Osteoblast (primary cell): ENCODE measurements at regions not wholly inside any gene's neighbourhood (a gene's known extent, or its start where the extent isn't known, plus 50 kb on each side); places are given as distances from the start of the nearest gene placed in this dataset.

Source experiments
- DNase-seq: peaks from one replicate; pipeline ENCODE4 v3.0.0; 2011; ENCODE audit warnings: low spot score, mixed read lengths; ENCODE audit not compliant: insufficient read length; ENCODE audit errors: missing footprints
- H2AFZ ChIP-seq: 2 replicates; pipeline ENCODE4 v1.6.0; 2011; ENCODE audit warnings: mild to moderate bottlenecking, low read length
- H3K27ac ChIP-seq: 2 replicates; pipeline ENCODE4 v1.5.1; 2011; ENCODE audit warnings: mild to moderate bottlenecking, low read depth, low read length, moderate library complexity
- H3K27me3 ChIP-seq: 2 replicates; pipeline ENCODE4 v1.6.0; 2012; ENCODE audit warnings: mild to moderate bottlenecking, control low read depth, inconsistent platforms, low read length, moderate library complexity; ENCODE audit not compliant: insufficient read depth
- H3K36me3 ChIP-seq: 2 replicates; pipeline ENCODE4 v1.5.1; 2011; ENCODE audit warnings: mild to moderate bottlenecking, low read length, control low read depth, moderate library complexity; ENCODE audit not compliant: insufficient read depth
- H3K4me1 ChIP-seq: 2 replicates; pipeline ENCODE4 v1.5.1; 2011; ENCODE audit warnings: mild to moderate bottlenecking, low read length, control low read depth, moderate library complexity; ENCODE audit not compliant: insufficient read depth
- H3K4me2 ChIP-seq: 2 replicates; pipeline ENCODE4 v1.6.0; 2011; ENCODE audit warnings: mild to moderate bottlenecking, low read length; ENCODE audit not compliant: insufficient read depth
- H3K4me3 ChIP-seq: fragments of 200-600 bp; sonication (generic); 3 replicates; pipeline ENCODE4 v1.5.1; 2012; ENCODE audit warnings: mild to moderate bottlenecking, low read length, inconsistent platforms; ENCODE audit not compliant: insufficient read depth
- H3K79me2 ChIP-seq: 2 replicates; pipeline ENCODE4 v1.6.0; 2012; ENCODE audit warnings: mild to moderate bottlenecking, low read length, control low read depth, inconsistent platforms; ENCODE audit not compliant: insufficient read depth
- H3K9me3 ChIP-seq: 2 replicates; pipeline ENCODE4 v1.5.1; 2011; ENCODE audit warnings: low read depth, low read length, control low read depth
- H4K20me1 ChIP-seq: 2 replicates; pipeline ENCODE4 v1.6.0; 2012; ENCODE audit warnings: mild to moderate bottlenecking, low read length, control low read depth; ENCODE audit not compliant: insufficient read depth
- TF ChIP-seq, protein P1 (sequence below): IDR thresholded peaks from 2 replicates; pipeline ENCODE4 v1.5.1; 2011; ENCODE audit warnings: mild to moderate bottlenecking, low read depth, low read length, moderate library complexity; ENCODE audit errors: extremely low read depth

DNA sequence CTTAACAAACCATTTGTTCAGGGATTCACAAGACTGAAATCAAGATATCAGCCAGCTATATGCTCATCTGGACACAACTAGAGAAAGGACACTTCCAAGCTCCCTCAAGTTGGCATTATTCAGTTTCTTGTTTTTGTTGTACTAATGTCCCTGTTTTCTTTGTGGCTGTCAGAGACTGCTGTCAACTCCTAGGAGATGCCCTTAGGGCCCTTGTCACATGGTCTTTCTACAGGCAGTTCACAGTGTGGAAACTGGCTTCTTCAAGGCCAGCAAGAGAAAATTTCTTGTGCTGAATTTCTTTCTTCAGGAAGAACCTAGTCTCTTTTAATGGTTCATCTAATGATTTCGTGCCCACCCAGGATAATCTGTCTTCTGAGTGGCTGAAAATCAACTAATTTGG is 677.2 kb upstream of the MAN1A1 start:
- Histone ChIP-seq H2AFZ (no peak overlapping the region), H3K4me3 (no peak overlapping the region)
- no peak for DNase-seq

DNA sequence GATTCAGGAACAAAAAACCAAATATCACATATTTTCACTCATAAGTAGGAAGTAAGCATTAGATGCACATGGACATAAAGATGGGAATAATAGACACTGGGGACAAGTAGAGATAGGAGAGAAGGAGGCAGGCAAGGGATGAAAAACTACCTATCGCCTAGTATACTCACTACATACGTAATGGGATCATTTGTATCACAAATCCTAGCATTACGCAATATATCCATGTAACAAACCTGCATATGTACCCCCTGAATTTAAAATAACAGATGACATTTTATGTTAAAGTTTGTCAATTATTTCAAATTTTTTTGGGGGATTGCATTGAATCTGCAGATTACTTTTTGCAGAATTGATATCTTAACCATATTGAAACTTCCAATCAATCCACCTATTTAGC is 660.5 kb upstream of the MAN1A1 start:
- H3K4me2 ChIP-seq, result no peak overlapping the region
- no peak overlapping the region for H3K4me3 ChIP-seq
- H3K9me3 ChIP-seq, result no peaks in the 10 kb centered on the region
- no peaks in the 10 kb centered on the region for H3K79me2 ChIP-seq
- H3K27ac ChIP-seq, result no peak overlapping the region
- no peaks in the 10 kb centered on the region for H3K4me1 ChIP-seq
- H3K27me3 ChIP-seq, result no peaks in the 10 kb centered on the region
- H3K36me3 ChIP-seq, result no peaks in the 10 kb centered on the region
- H4K20me1 ChIP-seq, result no peaks in the 10 kb centered on the region
- H2AFZ ChIP-seq, result no peak overlapping the region
- TF ChIP-seq, protein P1, sequence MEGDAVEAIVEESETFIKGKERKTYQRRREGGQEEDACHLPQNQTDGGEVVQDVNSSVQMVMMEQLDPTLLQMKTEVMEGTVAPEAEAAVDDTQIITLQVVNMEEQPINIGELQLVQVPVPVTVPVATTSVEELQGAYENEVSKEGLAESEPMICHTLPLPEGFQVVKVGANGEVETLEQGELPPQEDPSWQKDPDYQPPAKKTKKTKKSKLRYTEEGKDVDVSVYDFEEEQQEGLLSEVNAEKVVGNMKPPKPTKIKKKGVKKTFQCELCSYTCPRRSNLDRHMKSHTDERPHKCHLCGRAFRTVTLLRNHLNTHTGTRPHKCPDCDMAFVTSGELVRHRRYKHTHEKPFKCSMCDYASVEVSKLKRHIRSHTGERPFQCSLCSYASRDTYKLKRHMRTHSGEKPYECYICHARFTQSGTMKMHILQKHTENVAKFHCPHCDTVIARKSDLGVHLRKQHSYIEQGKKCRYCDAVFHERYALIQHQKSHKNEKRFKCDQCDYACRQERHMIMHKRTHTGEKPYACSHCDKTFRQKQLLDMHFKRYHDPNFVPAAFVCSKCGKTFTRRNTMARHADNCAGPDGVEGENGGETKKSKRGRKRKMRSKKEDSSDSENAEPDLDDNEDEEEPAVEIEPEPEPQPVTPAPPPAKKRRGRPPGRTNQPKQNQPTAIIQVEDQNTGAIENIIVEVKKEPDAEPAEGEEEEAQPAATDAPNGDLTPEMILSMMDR, result no peak
- no peak for DNase-seq

More for the DNA sequence above, 677.2 kb upstream of the MAN1A1 start:
- no peaks in the 10 kb centered on the region for H3K36me3 ChIP-seq
- H3K27me3 ChIP-seq, result no peaks in the 10 kb centered on the region
- TF ChIP-seq, protein P1, result no peak
- no peak overlapping the region for H3K4me2 ChIP-seq
- H3K4me1 ChIP-seq, result no peaks in the 10 kb centered on the region
- no peaks in the 10 kb centered on the region for H3K79me2 ChIP-seq
- no peaks in the 10 kb centered on the region for H3K9me3 ChIP-seq
- no peaks in the 10 kb centered on the region for H4K20me1 ChIP-seq
- H3K27ac ChIP-seq, result no peak overlapping the region

DNA sequence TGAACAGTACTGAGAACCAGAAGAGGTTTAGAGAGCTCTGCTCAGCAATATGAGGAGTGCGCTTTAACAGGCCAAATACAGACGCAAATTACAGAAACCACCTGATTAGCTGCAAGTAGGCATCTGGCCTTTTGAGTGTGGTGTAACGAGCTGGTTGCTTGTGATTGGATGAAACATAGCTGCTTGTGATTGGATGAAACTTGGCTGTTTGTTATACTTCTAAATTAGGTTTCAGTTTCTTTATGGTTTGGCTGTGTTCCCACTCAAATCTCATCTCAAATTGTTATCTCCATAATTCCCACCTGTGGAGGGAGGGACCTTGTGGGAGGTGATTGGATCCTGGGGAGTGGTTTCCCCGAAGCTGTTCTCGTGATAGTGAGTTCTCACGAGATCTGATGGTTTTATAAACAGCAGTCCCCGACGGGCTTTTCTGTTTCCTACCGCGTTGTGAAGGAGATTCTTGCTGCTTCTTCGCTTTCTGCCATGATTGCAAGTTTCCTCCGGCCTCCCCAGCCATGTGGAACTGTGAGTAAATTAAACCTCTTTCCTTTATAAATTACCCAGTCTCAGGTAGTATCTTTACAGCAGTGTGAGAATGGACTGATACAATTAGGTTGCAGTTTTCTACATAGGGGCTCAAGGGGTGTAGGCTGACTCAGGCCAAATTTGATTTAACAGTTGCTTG is 655.9 kb upstream of the MAN1A1 start:
- TF ChIP-seq, protein P1, result no peak
- Histone ChIP-seq H3K4me3 (no peak overlapping the region), H3K27me3 (no peaks in the 10 kb centered on the region), H3K36me3 (no peaks in the 10 kb centered on the region), H3K9me3 (no peaks in the 10 kb centered on the region), H3K4me2 (no peak overlapping the region), H3K79me2 (no peaks in the 10 kb centered on the region), H3K4me1 (no peaks in the 10 kb centered on the region), H2AFZ (no peak overlapping the region), H3K27ac (no peak overlapping the region), H4K20me1 (no peaks in the 10 kb centered on the region)
- DNase-seq, result no peak

- H3K27ac ChIP-seq, result no peak overlapping the region
- H3K36me3 ChIP-seq, result no peaks in the 10 kb centered on the region
- no peak overlapping the region for H3K4me2 ChIP-seq
- H3K79me2 ChIP-seq, result no peaks in the 10 kb centered on the region
- no peaks in the 10 kb centered on the region for H3K4me1 ChIP-seq
- H3K9me3 ChIP-seq, result no peaks in the 10 kb centered on the region
- no peak for DNase-seq
- H3K4me3 ChIP-seq, result no peak overlapping the region
- TF ChIP-seq, protein P1, result no peak
- H2AFZ ChIP-seq, result no peak overlapping the region
- no peaks in the 10 kb centered on the region for H4K20me1 ChIP-seq
- H3K27me3 ChIP-seq, result no peaks in the 10 kb centered on the region
Measured at GRCh38 chr6:119986934-119987549, 637.5 kb upstream of the MAN1A1 start.
